CD4-positive, alpha-beta T cell treated with Interleukin-1 beta for 1 hour (primary cell): ENCODE measurements at regions not wholly inside any gene's neighbourhood (a gene's known extent, or its start where the extent isn't known, plus 50 kb on each side); places are given as distances from the start of the nearest gene placed in this dataset.
"Not testable (repeated sequence)": the region's sequence is repeated elsewhere in the genome, so short reads cannot be mapped to it uniquely, and the experiment has no call there.

Experiments used
- DNase-seq, 2 donors: peaks; one replicate each; pipeline ENCODE4 v3.0.0-alpha.2; 2020 to 2022

- DNase-seq: no peak
Observed at GRCh38 chrX:13380211-13380610, 60.4 kb upstream of the ATXN3L start.

GRCh38 chrX:13378562-13379518 lies 59.0 kb upstream of the ATXN3L start:
- DNase-seq: peak; percentile 19 to 21

DNA sequence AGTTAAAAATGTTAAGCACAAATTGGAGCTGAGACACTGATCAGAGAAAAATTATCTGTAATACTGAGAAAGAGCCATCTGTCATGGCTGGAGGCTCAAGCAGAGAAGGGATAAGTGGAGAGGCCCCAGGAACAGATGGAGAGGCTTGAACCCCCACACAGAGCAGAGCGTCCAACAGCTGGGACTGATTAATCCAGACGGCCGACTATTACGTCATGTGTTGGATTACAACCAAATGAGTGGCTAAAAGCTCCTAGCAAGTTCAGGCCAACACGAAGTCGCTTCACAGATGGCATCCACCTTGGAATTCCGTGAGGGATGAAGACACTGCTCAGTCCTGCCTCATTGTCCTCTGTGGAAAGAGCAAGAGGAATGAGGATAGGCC lies 57.7 kb upstream of the ATXN3L start:
- no peak for DNase-seq

- DNase-seq: no peak
Observed at GRCh38 chrX:13376857-13377549, 57.1 kb upstream of the ATXN3L start.

- DNase-seq: not testable (repeated sequence)
Observed at GRCh38 chrX:13375596-13375995, 55.7 kb upstream of the ATXN3L start.

- DNase-seq: no peak
Observed at GRCh38 chrX:13374364-13374763, 54.5 kb upstream of the ATXN3L start.

GRCh38 chrX:13373431-13374187 lies 53.8 kb upstream of the ATXN3L start:
- no peak for DNase-seq

- no peak for DNase-seq
Observed at GRCh38 chrX:13373027-13373426, 53.2 kb upstream of the ATXN3L start.

- no peak for DNase-seq
Observed at GRCh38 chrX:13372203-13372980, 52.5 kb upstream of the ATXN3L start.

GRCh38 chrX:13371186-13371585 lies 51.3 kb upstream of the ATXN3L start:
- no peak for DNase-seq

GRCh38 chrX:13370713-13371112 lies 50.9 kb upstream of the ATXN3L start:
- no peak for DNase-seq
